ENCODE measurements at regions not wholly inside any gene's neighbourhood (a gene's known extent, or its start where the extent isn't known, plus 50 kb on each side); places are given as distances from the start of the nearest gene placed in this dataset.
"Not testable (repeated sequence)": the region's sequence is repeated elsewhere in the genome, so short reads cannot be mapped to it uniquely, and the experiment has no call there.

GRCh38 chr2:38154395-38154794 is 78.4 kb upstream of the CYP1B1 start:
- DNase-seq = no peak
- Histone ChIP-seq H3K27me3 (ENCODE audit: control insufficient read depth, insufficient read depth, low read length) (no peaks in the 10 kb centered on the region; the same call in 1 of the 2 replicates), H3K4me3 (ENCODE audit: insufficient read depth, low read depth, low read length) (no peak overlapping the region), H3K36me3 (replicated peaks; ENCODE audit: control insufficient read depth, insufficient read depth, low read length) (no peaks in the 10 kb centered on the region)

- Histone ChIP-seq H3K36me3 (replicated peaks; ENCODE audit: control insufficient read depth, insufficient read depth, low read length) (no peaks in the 10 kb centered on the region), H3K4me3 (ENCODE audit: insufficient read depth, low read depth, low read length) (no peak overlapping the region), H3K27me3 (ENCODE audit: control insufficient read depth, insufficient read depth, low read length) (no peaks in the 10 kb centered on the region; the same call in 1 of the 2 replicates)
- no peak for DNase-seq
Observed at GRCh38 chr2:38153476-38154135, 77.7 kb upstream of the CYP1B1 start.

GRCh38 chr2:38152913-38153312 is 77.0 kb upstream of the CYP1B1 start:
- Histone ChIP-seq H3K27me3 (ENCODE audit: control insufficient read depth, insufficient read depth, low read length) (no peaks in the 10 kb centered on the region; the same call in 1 of the 2 replicates), H3K4me3 (ENCODE audit: insufficient read depth, low read depth, low read length) (no peak overlapping the region), H3K36me3 (replicated peaks; ENCODE audit: control insufficient read depth, insufficient read depth, low read length) (no peaks in the 10 kb centered on the region)
- no peak for DNase-seq

- DNase-seq = no peak
- Histone ChIP-seq H3K27me3 (ENCODE audit: control insufficient read depth, insufficient read depth, low read length) (no peaks in the 10 kb centered on the region; the same call in 1 of the 2 replicates), H3K36me3 (replicated peaks; ENCODE audit: control insufficient read depth, insufficient read depth, low read length) (no peaks in the 10 kb centered on the region), H3K4me3 (ENCODE audit: insufficient read depth, low read depth, low read length) (no peak overlapping the region)
Observed at GRCh38 chr2:38152035-38152434, 76.1 kb upstream of the CYP1B1 start.

GRCh38 chr2:38149531-38149930 is 73.6 kb upstream of the CYP1B1 start:
- Histone ChIP-seq H3K4me3 (ENCODE audit: insufficient read depth, low read depth, low read length) (no peak overlapping the region), H3K36me3 (replicated peaks; ENCODE audit: control insufficient read depth, insufficient read depth, low read length) (no peaks in the 10 kb centered on the region), H3K27me3 (ENCODE audit: control insufficient read depth, insufficient read depth, low read length) (no peaks in the 10 kb centered on the region)
- DNase-seq = no peak

GRCh38 chr2:38148501-38148900 is 72.5 kb upstream of the CYP1B1 start:
- DNase-seq = no peak
- H3K36me3 ChIP-seq (replicated peaks; ENCODE audit: control insufficient read depth, insufficient read depth, low read length) = no peaks in the 10 kb centered on the region
- no peaks in the 10 kb centered on the region for H3K27me3 ChIP-seq (ENCODE audit: control insufficient read depth, insufficient read depth, low read length)
- no peak overlapping the region for H3K4me3 ChIP-seq (ENCODE audit: insufficient read depth, low read depth, low read length)

GRCh38 chr2:38147333-38148121 is 71.6 kb upstream of the CYP1B1 start:
- H3K27me3 ChIP-seq (ENCODE audit: control insufficient read depth, insufficient read depth, low read length) = no peaks in the 10 kb centered on the region
- H3K36me3 ChIP-seq (replicated peaks; ENCODE audit: control insufficient read depth, insufficient read depth, low read length) = no peaks in the 10 kb centered on the region
- H3K4me3 ChIP-seq (ENCODE audit: insufficient read depth, low read depth, low read length) = no peak overlapping the region
- no peak for DNase-seq

- peak; percentile 28 for DNase-seq
- Histone ChIP-seq H3K36me3 (replicated peaks; ENCODE audit: control insufficient read depth, insufficient read depth, low read length) (no peaks in the 10 kb centered on the region), H3K4me3 (ENCODE audit: insufficient read depth, low read depth, low read length) (no peak overlapping the region), H3K27me3 (ENCODE audit: control insufficient read depth, insufficient read depth, low read length) (no peaks in the 10 kb centered on the region)
Observed at GRCh38 chr2:38146907-38147307, 71.0 kb upstream of the CYP1B1 start.

GRCh38 chr2:38146275-38146906 is 70.4 kb upstream of the CYP1B1 start:
- no peak for DNase-seq
- H3K27me3 ChIP-seq (ENCODE audit: control insufficient read depth, insufficient read depth, low read length) = no peaks in the 10 kb centered on the region
- no peak overlapping the region for H3K4me3 ChIP-seq (ENCODE audit: insufficient read depth, low read depth, low read length)
- H3K36me3 ChIP-seq (replicated peaks; ENCODE audit: control insufficient read depth, insufficient read depth, low read length) = no peaks in the 10 kb centered on the region

- Histone ChIP-seq H3K36me3 (replicated peaks; ENCODE audit: control insufficient read depth, insufficient read depth, low read length) (no peaks in the 10 kb centered on the region), H3K27me3 (ENCODE audit: control insufficient read depth, insufficient read depth, low read length) (no peaks in the 10 kb centered on the region), H3K4me3 (ENCODE audit: insufficient read depth, low read depth, low read length) (no peak overlapping the region)
- DNase-seq = no peak
Observed at GRCh38 chr2:38145236-38145635, 69.3 kb upstream of the CYP1B1 start.

GRCh38 chr2:38142627-38143026 is 66.7 kb upstream of the CYP1B1 start:
- Histone ChIP-seq H3K36me3 (replicated peaks; ENCODE audit: control insufficient read depth, insufficient read depth, low read length) (no peaks in the 10 kb centered on the region), H3K4me3 (ENCODE audit: insufficient read depth, low read depth, low read length) (no peak overlapping the region), H3K27me3 (ENCODE audit: control insufficient read depth, insufficient read depth, low read length) (no peaks in the 10 kb centered on the region)
- DNase-seq = no peak

GRCh38 chr2:38141501-38141900 is 65.5 kb upstream of the CYP1B1 start:
- H3K27me3 ChIP-seq (ENCODE audit: control insufficient read depth, insufficient read depth, low read length) = no peaks in the 10 kb centered on the region
- DNase-seq = no peak
- no peaks in the 10 kb centered on the region for H3K36me3 ChIP-seq (replicated peaks; ENCODE audit: control insufficient read depth, insufficient read depth, low read length)
- no peak overlapping the region for H3K4me3 ChIP-seq (ENCODE audit: insufficient read depth, low read depth, low read length)

GRCh38 chr2:38138996-38139395 is 63.0 kb upstream of the CYP1B1 start:
- H3K27me3 ChIP-seq (ENCODE audit: control insufficient read depth, insufficient read depth, low read length) = no peaks in the 10 kb centered on the region
- H3K36me3 ChIP-seq (replicated peaks; ENCODE audit: control insufficient read depth, insufficient read depth, low read length) = no peaks in the 10 kb centered on the region
- no peak overlapping the region for H3K4me3 ChIP-seq (ENCODE audit: insufficient read depth, low read depth, low read length)
- no peak for DNase-seq

GRCh38 chr2:38138419-38138818 is 62.5 kb upstream of the CYP1B1 start:
- Histone ChIP-seq H3K4me3 (ENCODE audit: insufficient read depth, low read depth, low read length) (no peak overlapping the region), H3K36me3 (replicated peaks; ENCODE audit: control insufficient read depth, insufficient read depth, low read length) (no peaks in the 10 kb centered on the region), H3K27me3 (ENCODE audit: control insufficient read depth, insufficient read depth, low read length) (no peaks in the 10 kb centered on the region)
- DNase-seq = no peak

- H3K36me3 ChIP-seq (replicated peaks; ENCODE audit: control insufficient read depth, insufficient read depth, low read length); H3K4me3 ChIP-seq (ENCODE audit: insufficient read depth, low read depth, low read length); H3K27me3 ChIP-seq (ENCODE audit: control insufficient read depth, insufficient read depth, low read length); DNase-seq: not testable (repeated sequence)
Observed at GRCh38 chr2:38137958-38138357, 62.0 kb upstream of the CYP1B1 start.

All from H7 (cell line).